MM.1S (cell line): ENCODE measurements at regions not wholly inside any gene's neighbourhood (a gene's known extent, or its start where the extent isn't known, plus 50 kb on each side); places are given as distances from the start of the nearest gene placed in this dataset.

Experiments
- EZH2 ChIP-seq: fragments of 300-600 bp; sonication (generic); optimal IDR thresholded peaks from 2 replicates; pipeline ENCODE3; 2017; ENCODE audit warnings: low read depth, mild to moderate bottlenecking, antibody characterized with exemption, low read length, mixed read lengths
- EZH2phosphoT487 ChIP-seq: fragments of 300-600 bp; sonication (generic); IDR thresholded peaks from 2 replicates; pipeline ENCODE4 v1.6.1; 2018; ENCODE audit warnings: antibody characterized with exemption, low read length
- TF ChIP-seq, protein P1 (sequence below): fragments of 300-600 bp; sonication (generic); IDR thresholded peaks from 2 replicates; pipeline ENCODE4 v1.5.1; 2016; ENCODE audit warnings: antibody characterized with exemption, low read length, mixed read lengths

DNA sequence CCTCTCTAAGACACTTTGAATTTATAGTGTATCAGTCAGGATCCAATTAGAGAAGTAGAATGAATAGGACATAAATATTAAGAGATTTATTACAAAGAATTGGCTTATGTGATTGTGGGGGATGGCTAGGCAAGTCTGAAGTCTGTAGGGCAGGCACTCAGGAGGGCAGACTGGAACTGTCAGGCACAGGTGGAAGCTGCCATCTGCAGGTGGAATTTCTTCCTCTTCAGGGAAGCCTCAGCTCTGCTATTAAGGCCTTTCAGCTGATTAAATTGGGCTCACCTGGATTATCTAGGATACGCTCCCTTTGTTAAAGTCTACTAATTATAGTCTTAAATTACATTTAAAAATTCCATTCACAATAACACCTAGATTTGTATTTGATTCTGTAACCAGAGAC is 92.0 kb upstream of the HAO2 start:
- TF ChIP-seq EZH2 (no peak), EZH2phosphoT487 (no peak)
- TF ChIP-seq, protein P1, sequence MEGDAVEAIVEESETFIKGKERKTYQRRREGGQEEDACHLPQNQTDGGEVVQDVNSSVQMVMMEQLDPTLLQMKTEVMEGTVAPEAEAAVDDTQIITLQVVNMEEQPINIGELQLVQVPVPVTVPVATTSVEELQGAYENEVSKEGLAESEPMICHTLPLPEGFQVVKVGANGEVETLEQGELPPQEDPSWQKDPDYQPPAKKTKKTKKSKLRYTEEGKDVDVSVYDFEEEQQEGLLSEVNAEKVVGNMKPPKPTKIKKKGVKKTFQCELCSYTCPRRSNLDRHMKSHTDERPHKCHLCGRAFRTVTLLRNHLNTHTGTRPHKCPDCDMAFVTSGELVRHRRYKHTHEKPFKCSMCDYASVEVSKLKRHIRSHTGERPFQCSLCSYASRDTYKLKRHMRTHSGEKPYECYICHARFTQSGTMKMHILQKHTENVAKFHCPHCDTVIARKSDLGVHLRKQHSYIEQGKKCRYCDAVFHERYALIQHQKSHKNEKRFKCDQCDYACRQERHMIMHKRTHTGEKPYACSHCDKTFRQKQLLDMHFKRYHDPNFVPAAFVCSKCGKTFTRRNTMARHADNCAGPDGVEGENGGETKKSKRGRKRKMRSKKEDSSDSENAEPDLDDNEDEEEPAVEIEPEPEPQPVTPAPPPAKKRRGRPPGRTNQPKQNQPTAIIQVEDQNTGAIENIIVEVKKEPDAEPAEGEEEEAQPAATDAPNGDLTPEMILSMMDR = no peak
